ENCODE measurements at regions not wholly inside any gene's neighbourhood (a gene's known extent, or its start where the extent isn't known, plus 50 kb on each side); places are given as distances from the start of the nearest gene placed in this dataset.
"Not testable (repeated sequence)": the region's sequence is repeated elsewhere in the genome, so short reads cannot be mapped to it uniquely, and the experiment has no call there.

GRCh38 chr4:186847429-186848131 lies 123.9 kb upstream of the FAT1 start:
- not testable (repeated sequence) for DNase-seq (ENCODE audit: low read depth, low spot score)

GRCh38 chr4:186848437-186848836 lies 124.8 kb upstream of the FAT1 start:
- DNase-seq (ENCODE audit: low read depth, low spot score): no peak

- no peak for DNase-seq (ENCODE audit: low read depth, low spot score)
Observed at GRCh38 chr4:186851291-186852072, 127.8 kb upstream of the FAT1 start.

- no peak for DNase-seq (ENCODE audit: low read depth, low spot score)
Observed at GRCh38 chr4:186852073-186852420, 128.4 kb upstream of the FAT1 start.

GRCh38 chr4:186852964-186853391 lies 129.3 kb upstream of the FAT1 start:
- no peak for DNase-seq (ENCODE audit: low read depth, low spot score)

DNA sequence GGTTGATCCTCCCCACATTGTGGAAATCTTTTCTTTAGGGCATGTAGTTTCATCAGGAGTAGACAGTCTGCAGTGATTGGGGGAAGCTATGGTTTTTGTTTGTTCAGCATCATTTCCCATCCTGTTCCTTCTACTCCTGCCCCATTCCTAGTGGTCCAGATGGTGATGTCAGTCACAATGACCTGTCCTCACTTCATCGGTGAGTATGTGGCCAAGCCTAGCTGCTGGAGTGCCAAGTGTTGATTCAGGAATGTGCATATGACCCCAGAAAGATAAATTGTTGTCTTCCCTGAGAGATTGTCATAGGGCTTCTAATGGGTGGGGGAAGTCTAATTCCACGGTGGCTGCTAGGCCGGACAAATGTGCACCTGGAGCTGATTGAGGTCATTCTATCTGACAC lies 130.6 kb upstream of the FAT1 start:
- no peak for DNase-seq (ENCODE audit: low read depth, low spot score)

- DNase-seq (ENCODE audit: low read depth, low spot score): no peak
Observed at GRCh38 chr4:186855111-186855510, 131.5 kb upstream of the FAT1 start.

DNA sequence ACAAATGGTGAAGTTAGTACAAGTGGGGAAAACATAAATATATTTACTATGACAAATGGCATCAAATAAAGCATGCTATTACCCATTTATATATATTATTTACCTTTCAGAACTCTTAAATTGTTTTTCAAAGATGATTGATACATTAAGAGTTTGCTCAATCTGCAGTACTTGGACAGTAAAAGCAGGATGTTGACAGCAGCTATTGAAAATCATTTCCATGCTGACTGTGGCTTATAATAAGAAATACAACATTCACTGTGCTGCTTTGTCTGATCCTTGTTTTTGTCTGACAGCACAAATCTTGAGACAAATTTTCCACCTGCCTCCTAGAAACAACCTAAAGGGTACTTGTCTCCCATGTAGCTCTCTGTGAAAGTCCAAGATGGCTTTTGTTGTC lies 134.1 kb upstream of the FAT1 start:
- no peak for DNase-seq (ENCODE audit: low read depth, low spot score)

GRCh38 chr4:186858355-186858754 lies 134.7 kb upstream of the FAT1 start:
- no peak for DNase-seq (ENCODE audit: low read depth, low spot score)

DNA sequence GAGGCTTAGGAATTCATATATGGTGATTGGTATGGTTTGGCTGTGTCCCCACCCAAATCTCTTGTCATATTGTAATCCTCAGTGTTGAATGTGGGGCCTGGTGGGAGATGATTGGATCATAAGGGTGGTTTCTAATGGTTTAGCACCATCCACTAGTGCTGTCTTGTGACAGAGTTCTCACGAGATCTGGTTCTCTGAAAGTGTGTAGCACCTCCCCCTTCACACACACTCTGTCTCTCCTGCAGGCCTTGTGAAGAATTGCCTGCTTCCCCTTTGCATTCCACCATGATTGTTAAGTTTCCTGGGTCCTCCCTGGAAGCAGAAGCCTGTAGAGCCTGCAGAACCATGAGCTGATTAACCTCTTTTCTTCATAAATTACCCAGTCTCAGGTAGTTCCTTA lies 135.8 kb upstream of the FAT1 start:
- DNase-seq (ENCODE audit: low read depth, low spot score): no peak

DNA sequence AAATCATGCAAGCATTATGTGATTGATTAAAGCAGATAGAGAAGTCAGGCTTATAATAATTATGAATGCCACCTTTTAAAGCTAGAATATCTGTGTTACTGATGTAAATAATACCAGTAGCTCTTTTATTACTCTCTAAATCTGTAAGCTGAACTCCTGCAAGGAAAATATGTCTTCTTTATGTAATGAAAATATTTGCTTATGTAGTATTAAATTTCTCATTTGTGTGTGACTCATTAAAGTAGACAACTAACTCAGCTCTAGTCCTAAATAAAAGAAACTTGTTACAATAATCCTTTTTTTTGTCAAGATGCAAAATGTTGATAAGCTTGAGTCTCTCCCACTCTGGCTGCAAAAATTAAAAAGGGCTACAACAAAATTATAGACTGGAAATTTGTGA lies 137.7 kb upstream of the FAT1 start:
- no peak for DNase-seq (ENCODE audit: low read depth, low spot score)

DNA sequence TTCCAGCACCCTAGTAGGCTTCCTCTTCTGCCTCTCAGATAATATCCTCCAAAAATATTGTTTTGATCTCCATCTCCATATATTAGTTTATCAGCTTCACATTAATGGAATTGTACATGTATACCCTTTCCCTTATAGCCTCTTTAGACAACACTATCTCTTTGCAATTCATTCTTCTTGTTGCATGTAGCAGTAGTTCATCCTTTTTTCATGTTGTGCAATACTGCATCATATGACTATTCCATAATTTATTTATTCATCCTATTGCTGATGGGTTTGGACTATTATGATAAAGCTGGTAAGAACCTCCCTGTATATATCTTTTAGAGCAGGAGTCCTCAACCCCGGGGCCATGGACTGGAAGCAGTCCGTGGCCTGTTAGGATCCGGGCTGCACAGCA lies 148.2 kb upstream of the FAT1 start:
- DNase-seq (ENCODE audit: low read depth, low spot score): no peak

- not testable (repeated sequence) for DNase-seq (ENCODE audit: low read depth, low spot score)
Observed at GRCh38 chr4:186873095-186873494, 149.4 kb upstream of the FAT1 start.

DNA sequence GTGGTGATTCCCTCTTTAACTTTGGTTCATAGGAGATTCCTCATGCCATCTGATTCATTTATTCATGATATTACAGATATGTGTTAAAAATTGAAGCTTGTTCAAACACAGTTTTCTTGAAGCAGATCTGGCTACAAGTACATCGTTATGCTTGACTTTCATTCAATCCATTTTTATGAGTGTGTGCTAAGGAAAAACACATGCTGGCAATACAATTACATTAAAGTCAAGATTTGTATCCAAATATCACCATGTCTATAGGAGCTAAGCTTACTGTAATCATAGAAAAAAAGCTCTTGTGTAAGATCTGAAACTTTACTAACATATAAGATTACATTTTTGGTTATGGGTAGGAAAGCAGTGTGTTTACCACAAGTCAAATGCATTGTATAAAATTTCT lies 151.8 kb upstream of the FAT1 start:
- DNase-seq (ENCODE audit: low read depth, low spot score): no peak

DNA sequence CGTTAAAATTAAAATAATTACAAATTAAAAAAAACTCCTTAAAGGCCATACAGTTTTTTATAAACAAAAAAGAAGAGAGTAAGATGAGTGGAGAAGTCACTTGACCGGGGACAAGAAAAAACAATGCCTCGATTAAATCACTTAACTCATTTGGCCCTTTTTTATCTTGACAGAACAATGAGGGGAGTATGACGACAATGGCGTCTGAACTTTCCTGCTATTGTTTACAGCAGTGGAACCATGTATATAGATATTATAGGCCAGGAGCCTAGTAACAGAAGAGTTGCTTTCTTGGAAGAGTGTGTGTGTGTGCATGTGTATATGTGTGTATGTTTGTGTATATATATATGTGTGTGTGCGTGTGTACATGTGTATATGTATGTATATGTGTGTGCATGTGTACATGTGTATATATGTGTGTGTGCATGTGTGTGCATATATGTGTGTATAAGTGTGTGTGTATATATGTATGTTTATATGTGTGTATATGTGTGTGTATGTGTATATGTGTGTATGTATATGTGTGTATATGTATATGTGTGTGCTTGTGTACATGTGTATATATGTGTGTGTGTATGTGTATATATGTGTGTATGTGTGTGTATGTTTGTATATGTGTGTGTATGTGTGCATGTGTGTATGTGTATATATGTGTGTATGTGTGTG lies 153.4 kb upstream of the FAT1 start:
- DNase-seq (ENCODE audit: low read depth, low spot score): no peak

- DNase-seq (ENCODE audit: low read depth, low spot score): no peak
Observed at GRCh38 chr4:186878203-186878776, 154.6 kb upstream of the FAT1 start.

DNA sequence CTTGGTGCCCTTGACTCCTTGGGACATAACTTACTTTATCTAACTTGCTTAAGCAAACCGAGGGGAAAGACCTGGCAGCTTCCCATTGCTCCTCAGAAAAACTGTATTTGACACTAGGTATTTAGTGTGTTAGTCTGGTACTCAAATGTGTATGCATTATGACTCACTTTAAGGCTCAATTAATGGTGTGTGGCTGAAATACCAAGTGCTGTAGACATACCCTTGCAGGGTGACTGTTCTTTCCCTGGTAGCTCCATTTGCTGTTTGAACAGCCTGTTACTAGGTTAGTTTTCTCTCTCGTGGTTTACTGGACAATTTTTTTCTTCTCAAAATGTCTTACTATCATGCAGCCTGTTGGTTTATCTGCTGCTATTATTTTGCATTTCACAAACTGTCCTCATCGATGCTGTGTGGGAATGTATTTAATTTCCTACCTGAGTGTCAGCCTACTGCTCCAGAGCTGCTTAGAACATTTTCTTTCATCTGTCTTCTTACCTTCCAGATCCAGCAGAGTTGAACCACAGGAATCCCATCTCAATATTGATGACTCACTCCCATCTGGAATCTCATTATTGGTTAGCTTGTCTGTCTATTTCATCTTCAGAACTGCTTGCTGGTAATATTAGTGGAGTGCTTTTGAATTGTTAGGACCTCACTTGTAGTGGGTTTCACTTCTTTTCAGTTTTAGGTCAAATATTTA lies 158.0 kb upstream of the FAT1 start:
- no peak for DNase-seq (ENCODE audit: low read depth, low spot score)

GRCh38 chr4:186882293-186882692 lies 158.6 kb upstream of the FAT1 start:
- DNase-seq (ENCODE audit: low read depth, low spot score): no peak

- no peak for DNase-seq (ENCODE audit: low read depth, low spot score)
Observed at GRCh38 chr4:186885289-186885688, 161.6 kb upstream of the FAT1 start.

- DNase-seq (ENCODE audit: low read depth, low spot score): no peak
Observed at GRCh38 chr4:186886759-186887158, 163.1 kb upstream of the FAT1 start.

DNA sequence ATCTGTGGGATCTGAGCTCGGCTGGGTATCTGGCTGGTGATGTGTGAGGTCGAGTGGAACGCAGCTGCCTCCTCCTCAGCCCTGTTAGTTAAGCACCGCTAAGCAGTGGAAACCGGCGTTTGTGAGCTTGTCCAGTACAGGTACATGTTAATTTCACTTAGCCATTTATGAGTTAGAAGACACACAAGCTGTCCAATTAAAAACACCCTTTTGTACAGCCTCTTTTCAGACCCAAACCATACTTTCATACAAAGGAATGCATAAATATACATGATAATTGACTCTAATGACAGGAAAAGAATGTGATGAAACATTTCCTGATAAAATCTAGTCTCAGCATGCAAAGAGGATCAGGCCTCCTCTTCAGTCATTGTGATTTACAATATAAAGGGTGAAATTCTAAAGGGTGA lies 163.6 kb upstream of the FAT1 start:
- DNase-seq (ENCODE audit: low read depth, low spot score): no peak

DNA sequence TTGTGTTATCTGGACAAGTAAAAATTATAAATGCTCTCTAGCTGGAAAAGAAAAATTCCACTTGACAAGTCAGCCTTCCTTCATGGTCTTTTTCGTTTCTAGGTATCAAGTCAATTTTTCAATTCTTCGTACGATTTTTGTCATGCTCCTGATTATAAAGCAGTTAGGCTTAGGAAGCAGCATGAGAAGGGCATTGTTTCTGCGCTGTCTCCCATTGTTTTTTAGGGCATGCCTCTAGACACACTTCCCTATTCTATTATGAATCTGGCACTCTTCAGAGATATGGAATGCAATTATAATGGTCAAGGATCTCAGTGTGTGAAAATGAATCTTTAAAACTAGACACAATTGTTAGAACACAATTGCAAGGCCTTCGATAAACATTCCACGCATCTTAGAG lies 164.1 kb upstream of the FAT1 start:
- DNase-seq (ENCODE audit: low read depth, low spot score): no peak
